Small intestine (tissue), 7 donors: ENCODE measurements at regions not wholly inside any gene's neighbourhood (a gene's known extent, or its start where the extent isn't known, plus 50 kb on each side); places are given as distances from the start of the nearest gene placed in this dataset.

Experiments
- DNase-seq, 2 donors: peaks; one replicate each; pipeline versions ENCODE4 v3.0.0 to v3.0.0-alpha.2; 2013
- FAIRE-seq: peaks from 2 replicates; lab custom pipeline; 2012; peaks lifted over from hg19 to GRCh38; lab: Jason Lieb, UNC
- H3K27ac ChIP-seq, 3 donors: one replicate each; pipeline ENCODE4 v1.5.1; 2013; ENCODE audit warnings: low read length in 2 of 3, mild to moderate bottlenecking in 2 of 3, control low read depth in 1 of 3, inconsistent platforms in 1 of 3, low read depth in 1 of 3, moderate library complexity in 1 of 3
- H3K27me3 ChIP-seq, 3 donors: one replicate each; pipeline ENCODE4 v1.6.1; 2013; ENCODE audit warnings: low read length in 3 of 3, inconsistent platforms in 1 of 3; ENCODE audit not compliant: control insufficient read depth in 3 of 3, insufficient read depth in 3 of 3
- H3K36me3 ChIP-seq, 3 donors: one replicate each; pipeline ENCODE4 v1.6.1; 2013; ENCODE audit warnings: low read length in 3 of 3, inconsistent platforms in 1 of 3, low read depth in 1 of 3, mild to moderate bottlenecking in 1 of 3, moderate library complexity in 1 of 3; ENCODE audit not compliant: control insufficient read depth in 3 of 3, insufficient read depth in 2 of 3
- H3K4me1 ChIP-seq, 3 donors: one replicate each; pipeline ENCODE4 v1.6.1; 2013; ENCODE audit warnings: low read length in 2 of 3, inconsistent platforms in 1 of 3, low read depth in 1 of 3, mild to moderate bottlenecking in 1 of 3, moderate library complexity in 1 of 3; ENCODE audit not compliant: control insufficient read depth in 3 of 3, insufficient read depth in 2 of 3
- H3K4me3 ChIP-seq, 3 donors: one replicate each; pipeline ENCODE4 v1.5.1; 2013; ENCODE audit warnings: low read length in 3 of 3, control low read depth in 1 of 3, inconsistent platforms in 1 of 3, low read depth in 1 of 3, mild to moderate bottlenecking in 1 of 3, moderate library complexity in 1 of 3
- H3K9me3 ChIP-seq, 2 donors: one replicate each; pipeline ENCODE4 v1.6.1; 2013; ENCODE audit warnings: low read depth in 1 of 2, low read length in 1 of 2; ENCODE audit not compliant: control insufficient read depth in 2 of 2, insufficient read depth in 1 of 2
- WGBS, 3 donors: extraction: QIAGEN DNeasy Blood & Tissue Kit; methylation state at CpG; one replicate each; pipeline ENCODE4 v1.1.7; 2013; 5-methylcytosine and 5-hydroxymethylcytosine counted together
- donor health status: healthy with polysubstance abuse.
- donor health status: control.
- donor health status: control.
- donor health status: Bipolar disorder and iron deficiency.
- donor health status: healthy.

GRCh38 chr1:116299248-116299647 is 73.8 kb upstream of the ATP1A1 start:
- H3K36me3 ChIP-seq = no peaks in the 10 kb centered on the region
- H3K4me3 ChIP-seq = no peak overlapping the region
- no peaks in the 10 kb centered on the region for H3K27me3 ChIP-seq
- FAIRE-seq (no peak), DNase-seq (no peak)
- 56 to 71% (median 58%) methylated on average over 1 of the region's 1 CpG for WGBS, 3 donors
- H3K27ac ChIP-seq = no peak overlapping the region
- H3K9me3 ChIP-seq = peaks cover 2 to 13% of the 10 kb centered on the region in 2 donors
- peaks cover 0 to 6% (median 3%) of the 10 kb centered on the region in 3 donors for H3K4me1 ChIP-seq

- 18 to 52% (median 32%) methylated on average over 1 of the region's 1 CpG for WGBS, 3 donors
- Histone ChIP-seq H3K4me1 (peaks cover 0 to 6% (median 4%) of the 10 kb centered on the region in 3 donors), H3K9me3 (peaks cover 2 to 13% of the 10 kb centered on the region in 2 donors), H3K36me3 (no peaks in the 10 kb centered on the region), H3K27me3 (no peaks in the 10 kb centered on the region), H3K4me3 (no peak overlapping the region), H3K27ac (peak overlapping the region in 1 of 3 donors; percentile 41)
- DNase-seq (peak in 1 of 2 donors; percentile 59), FAIRE-seq (no peak)
Measured at GRCh38 chr1:116302281-116302680, 70.8 kb upstream of the ATP1A1 start.

- no peak overlapping the region for H3K4me3 ChIP-seq
- 70 to 88% (median 72%) methylated on average over 2 of the region's 2 CpGs for WGBS, 3 donors
- no peaks in the 10 kb centered on the region for H3K36me3 ChIP-seq
- DNase-seq (no peak), FAIRE-seq (no peak)
- H3K27me3 ChIP-seq = no peaks in the 10 kb centered on the region
- H3K27ac ChIP-seq = no peak overlapping the region
- no peaks in the 10 kb centered on the region for H3K9me3 ChIP-seq
- H3K4me1 ChIP-seq = peaks cover 0 to 7% (median 7%) of the 10 kb centered on the region in 3 donors
Measured at GRCh38 chr1:116306102-116306501, 66.9 kb upstream of the ATP1A1 start.

GRCh38 chr1:116306840-116307442 is 66.1 kb upstream of the ATP1A1 start:
- peak in 1 of 2 donors; percentile 49 for DNase-seq

GRCh38 chr1:116308276-116308675 is 64.8 kb upstream of the ATP1A1 start:
- FAIRE-seq (no peak), DNase-seq (no peak)
- Histone ChIP-seq H3K4me3 (no peak overlapping the region), H3K27ac (no peak overlapping the region), H3K4me1 (peaks cover 0 to 23% (median 4%) of the 10 kb centered on the region in 3 donors), H3K36me3 (no peaks in the 10 kb centered on the region), H3K27me3 (no peaks in the 10 kb centered on the region), H3K9me3 (no peaks in the 10 kb centered on the region)

More at GRCh38 chr1:116306840-116307442, 66.1 kb upstream of the ATP1A1 start:
- 70 to 78% (median 76%) methylated on average over 5 of the region's 5 CpGs for WGBS, 3 donors
- Histone ChIP-seq H3K9me3 (no peaks in the 10 kb centered on the region), H3K4me1 (peaks cover 0 to 14% (median 5%) of the 10 kb centered on the region in 3 donors), H3K27ac (no peak overlapping the region), H3K4me3 (no peak overlapping the region), H3K36me3 (no peaks in the 10 kb centered on the region), H3K27me3 (no peaks in the 10 kb centered on the region)
- no peak for FAIRE-seq

GRCh38 chr1:116309090-116309870 is 63.8 kb upstream of the ATP1A1 start:
- Histone ChIP-seq H3K4me3 (no peak overlapping the region), H3K27me3 (no peaks in the 10 kb centered on the region), H3K27ac (no peak overlapping the region), H3K9me3 (no peaks in the 10 kb centered on the region), H3K4me1 (peaks cover 0 to 25% (median 4%) of the 10 kb centered on the region in 3 donors), H3K36me3 (no peaks in the 10 kb centered on the region)
- DNase-seq (no peak), FAIRE-seq (no peak)
- 63 to 83% (median 63%) methylated on average over 7 of the region's 7 CpGs for WGBS, 3 donors

GRCh38 chr1:116310180-116310579 is 62.9 kb upstream of the ATP1A1 start:
- DNase-seq (no peak), FAIRE-seq (no peak)
- Histone ChIP-seq H3K4me3 (no peak overlapping the region), H3K27ac (no peak overlapping the region), H3K9me3 (no peaks in the 10 kb centered on the region), H3K36me3 (no peaks in the 10 kb centered on the region), H3K27me3 (no peaks in the 10 kb centered on the region), H3K4me1 (peaks cover 0 to 28% (median 4%) of the 10 kb centered on the region in 3 donors)
- 75 to 87% (median 85%) methylated on average over 4 of the region's 4 CpGs for WGBS, 3 donors

- Histone ChIP-seq H3K27me3 (no peaks in the 10 kb centered on the region), H3K27ac (peak overlapping the region in 1 of 3 donors; percentile 68), H3K36me3 (no peaks in the 10 kb centered on the region), H3K9me3 (no peaks in the 10 kb centered on the region), H3K4me1 (peaks cover 0 to 38% (median 4%) of the 10 kb centered on the region in 3 donors), H3K4me3 (no peak overlapping the region)
- no peak for FAIRE-seq
- no peak for DNase-seq
- WGBS, 3 donors = 68 to 84% (median 83%) methylated on average over 7 to 9 of the region's 9 CpGs
Measured at GRCh38 chr1:116311193-116311592, 61.9 kb upstream of the ATP1A1 start.
